OCI-LY1 (cell line): ENCODE measurements at regions not wholly inside any gene's neighbourhood (a gene's known extent, or its start where the extent isn't known, plus 50 kb on each side); places are given as distances from the start of the nearest gene placed in this dataset.
"Not testable (repeated sequence)": the region's sequence is repeated elsewhere in the genome, so short reads cannot be mapped to it uniquely, and the experiment has no call there.

Source experiments
- H2AFZ ChIP-seq: fragments of 200-600 bp; sonication (generic), shearing (Covaris generic); 2 replicates; pipeline ENCODE4 v1.6.0; 2014; ENCODE audit warnings: antibody characterized with exemption, mild to moderate bottlenecking, low read length
- H3F3A ChIP-seq: fragments of 200-600 bp; sonication (generic), shearing (Covaris generic); 2 replicates; pipeline ENCODE4 v1.6.0; 2014; ENCODE audit warnings: mild to moderate bottlenecking, antibody characterized with exemption, low read length, moderate library complexity; ENCODE audit not compliant: insufficient read depth
- H3K27ac ChIP-seq: fragments of 200-600 bp; sonication (generic); 2 replicates; pipeline ENCODE4 v1.5.1; 2014; ENCODE audit warnings: low read length, mixed run types, mild to moderate bottlenecking, low read depth; ENCODE audit not compliant: poor library complexity, severe bottlenecking
- H3K27me3 ChIP-seq: fragments of 200-600 bp; sonication (generic); 2 replicates; pipeline ENCODE4 v1.6.0; 2014; ENCODE audit warnings: antibody characterized with exemption, mild to moderate bottlenecking, low read length, moderate library complexity; ENCODE audit not compliant: insufficient read depth
- H3K36me3 ChIP-seq: fragments of 200-600 bp; sonication (generic); 2 replicates; pipeline ENCODE4 v1.6.1; 2014; ENCODE audit warnings: mild to moderate bottlenecking, antibody characterized with exemption, low read length, moderate library complexity, mixed read lengths; ENCODE audit not compliant: insufficient read depth
- H3K4me1 ChIP-seq: fragments of 200-600 bp; sonication (generic); 2 replicates; pipeline ENCODE4 v1.5.1; 2014; ENCODE audit warnings: mild to moderate bottlenecking, low read length, moderate library complexity; ENCODE audit not compliant: insufficient read depth, severe bottlenecking
- H3K4me2 ChIP-seq: fragments of 200-600 bp; sonication (generic), shearing (Covaris generic); 2 replicates; pipeline ENCODE4 v1.6.1; 2014; ENCODE audit warnings: low read length
- H3K4me3 ChIP-seq: fragments of 200-600 bp; sonication (generic); 2 replicates; pipeline ENCODE4 v1.5.1; 2014; ENCODE audit warnings: low read length, low read depth, mild to moderate bottlenecking, mixed read lengths; ENCODE audit not compliant: poor library complexity, severe bottlenecking
- H3K79me2 ChIP-seq: fragments of 200-600 bp; shearing (Covaris generic); 2 replicates; pipeline ENCODE4 v1.6.1; 2016; ENCODE audit warnings: mixed run types, low read length, mixed read lengths; ENCODE audit not compliant: insufficient read depth
- H3K9ac ChIP-seq: fragments of 200-600 bp; sonication (generic), shearing (Covaris generic); 2 replicates; pipeline ENCODE4 v1.6.1; 2014; ENCODE audit warnings: mild to moderate bottlenecking, low read length, mixed read lengths
- H3K9me2 ChIP-seq: fragments of 200-600 bp; sonication (generic), shearing (Covaris generic); 2 replicates; pipeline ENCODE4 v1.6.1; 2014; ENCODE audit warnings: low read depth, mild to moderate bottlenecking, low read length, mixed read lengths
- H3K9me3 ChIP-seq: fragments of 200-600 bp; shearing (Covaris generic); 2 replicates; pipeline ENCODE4 v1.6.1; 2014; ENCODE audit warnings: low read length, mixed read lengths
- H4K20me1 ChIP-seq: fragments of 200-600 bp; sonication (generic), shearing (Covaris generic); 2 replicates; pipeline ENCODE4 v1.6.0; 2016; ENCODE audit warnings: mild to moderate bottlenecking, low read length; ENCODE audit not compliant: insufficient read depth
- EZH2 ChIP-seq: fragments of 200-600 bp; sonication (generic), shearing (Covaris generic); IDR thresholded peaks from 2 replicates; pipeline ENCODE4 v1.8.0; 2017; ENCODE audit warnings: borderline replicate concordance, mixed run types, mild to moderate bottlenecking, antibody characterized with exemption, low read length, moderate library complexity, mixed read lengths
- TF ChIP-seq, protein P1 (sequence below): fragments of 200-600 bp; sonication (generic), shearing (Covaris generic); IDR thresholded peaks from 2 replicates; pipeline ENCODE4 v1.5.1; 2017; ENCODE audit warnings: mild to moderate bottlenecking, antibody characterized with exemption, low read length, moderate library complexity, mixed read lengths

- H3K27me3 ChIP-seq = no peaks in the 10 kb centered on the region
- no peak overlapping the region for H3K27ac ChIP-seq
- H2AFZ ChIP-seq = no peak overlapping the region
- H3K79me2 ChIP-seq = no peaks in the 10 kb centered on the region
- no peaks in the 10 kb centered on the region for H3K9me3 ChIP-seq
- no peak overlapping the region for H3K9ac ChIP-seq
- H3K9me2 ChIP-seq = no peaks in the 10 kb centered on the region
- H3K36me3 ChIP-seq = no peaks in the 10 kb centered on the region
- H3K4me2 ChIP-seq = no peak overlapping the region
- TF ChIP-seq, protein P1, sequence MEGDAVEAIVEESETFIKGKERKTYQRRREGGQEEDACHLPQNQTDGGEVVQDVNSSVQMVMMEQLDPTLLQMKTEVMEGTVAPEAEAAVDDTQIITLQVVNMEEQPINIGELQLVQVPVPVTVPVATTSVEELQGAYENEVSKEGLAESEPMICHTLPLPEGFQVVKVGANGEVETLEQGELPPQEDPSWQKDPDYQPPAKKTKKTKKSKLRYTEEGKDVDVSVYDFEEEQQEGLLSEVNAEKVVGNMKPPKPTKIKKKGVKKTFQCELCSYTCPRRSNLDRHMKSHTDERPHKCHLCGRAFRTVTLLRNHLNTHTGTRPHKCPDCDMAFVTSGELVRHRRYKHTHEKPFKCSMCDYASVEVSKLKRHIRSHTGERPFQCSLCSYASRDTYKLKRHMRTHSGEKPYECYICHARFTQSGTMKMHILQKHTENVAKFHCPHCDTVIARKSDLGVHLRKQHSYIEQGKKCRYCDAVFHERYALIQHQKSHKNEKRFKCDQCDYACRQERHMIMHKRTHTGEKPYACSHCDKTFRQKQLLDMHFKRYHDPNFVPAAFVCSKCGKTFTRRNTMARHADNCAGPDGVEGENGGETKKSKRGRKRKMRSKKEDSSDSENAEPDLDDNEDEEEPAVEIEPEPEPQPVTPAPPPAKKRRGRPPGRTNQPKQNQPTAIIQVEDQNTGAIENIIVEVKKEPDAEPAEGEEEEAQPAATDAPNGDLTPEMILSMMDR = no peak
- no peak for TF ChIP-seq EZH2
- no peaks in the 10 kb centered on the region for H3F3A ChIP-seq
- no peaks in the 10 kb centered on the region for H3K4me1 ChIP-seq
- H3K4me3 ChIP-seq = no peak overlapping the region
- H4K20me1 ChIP-seq = no peaks in the 10 kb centered on the region
Measured at GRCh38 chr2:241984658-241985057, 115.1 kb downstream of the RTP5 start.

DNA sequence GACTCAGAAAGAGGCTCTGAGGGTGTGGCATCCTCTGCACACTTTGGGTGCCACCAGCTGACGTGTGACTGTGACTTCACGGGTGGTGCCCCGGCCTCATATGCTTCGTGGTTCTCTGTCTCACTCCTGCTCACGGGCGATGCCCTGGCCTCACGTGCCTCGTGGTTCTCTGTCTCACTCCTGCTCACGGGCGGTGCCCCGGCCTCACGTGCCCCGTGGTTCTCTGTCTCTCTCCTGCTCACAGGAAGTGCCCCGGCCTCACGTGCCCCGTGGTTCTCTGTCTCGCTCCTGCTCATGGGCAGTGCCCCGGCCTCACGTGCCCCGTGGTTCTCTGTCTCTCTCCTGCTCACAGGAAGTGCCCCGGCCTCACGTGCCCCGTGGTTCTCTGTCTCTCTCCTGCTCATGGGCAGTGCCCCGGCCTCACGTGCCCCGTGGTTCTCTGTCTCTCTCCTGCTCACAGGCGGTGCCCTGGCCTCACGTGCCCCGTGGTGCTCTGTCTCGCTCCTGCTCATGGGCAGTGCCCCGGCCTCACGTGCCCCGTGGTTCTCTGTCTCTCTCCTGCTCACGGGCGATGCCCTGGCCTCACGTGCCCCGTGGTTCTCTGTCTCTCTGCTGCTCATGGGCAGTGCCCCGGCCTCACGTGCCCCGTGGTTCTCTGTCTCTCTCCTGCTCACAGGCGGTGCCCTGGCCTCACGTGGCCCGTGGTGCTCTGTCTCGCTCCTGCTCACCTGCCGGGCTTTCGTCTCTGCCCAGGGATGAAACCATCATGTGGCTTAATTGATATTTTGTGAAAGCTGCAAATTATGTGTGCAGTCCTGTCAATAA is 115.8 kb downstream of the RTP5 start:
- H3K4me1 ChIP-seq, H3K27me3 ChIP-seq, H3K79me2 ChIP-seq, H3K9me3 ChIP-seq, H3K27ac ChIP-seq, H3K9me2 ChIP-seq, H3K4me3 ChIP-seq, H4K20me1 ChIP-seq, H3K4me2 ChIP-seq, H2AFZ ChIP-seq, H3F3A ChIP-seq, H3K9ac ChIP-seq, H3K36me3 ChIP-seq: not testable (repeated sequence)

DNA sequence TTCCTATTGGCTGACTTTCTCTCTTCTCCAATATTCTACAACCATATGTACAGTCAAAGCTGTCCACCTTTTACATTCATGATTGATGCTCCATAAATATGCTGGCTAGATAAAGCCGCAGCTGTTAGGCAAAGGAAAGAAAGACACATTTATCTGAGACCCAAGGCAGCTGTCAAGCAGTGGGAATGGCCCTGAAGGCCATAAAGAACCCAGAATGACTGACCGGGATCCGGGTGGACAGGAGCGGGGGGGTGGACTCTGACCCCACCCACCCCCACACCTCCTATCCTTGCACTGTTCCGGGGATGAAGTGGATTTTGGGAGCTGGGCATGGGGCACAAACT is 116.4 kb downstream of the RTP5 start:
- H3K4me2 ChIP-seq = no peak overlapping the region
- H3K4me1 ChIP-seq = no peaks in the 10 kb centered on the region
- H3K4me3 ChIP-seq = no peak overlapping the region
- no peaks in the 10 kb centered on the region for H3K36me3 ChIP-seq
- no peak overlapping the region for H3K27ac ChIP-seq
- no peaks in the 10 kb centered on the region for H3K79me2 ChIP-seq
- no peak for TF ChIP-seq EZH2
- TF ChIP-seq, protein P1 = no peak
- no peaks in the 10 kb centered on the region for H4K20me1 ChIP-seq
- H2AFZ ChIP-seq = no peak overlapping the region
- H3K9me3 ChIP-seq = no peaks in the 10 kb centered on the region
- H3K9ac ChIP-seq = no peak overlapping the region
- no peaks in the 10 kb centered on the region for H3K27me3 ChIP-seq
- H3F3A ChIP-seq = no peaks in the 10 kb centered on the region
- no peaks in the 10 kb centered on the region for H3K9me2 ChIP-seq
